HTR-8/SVneo (cell line): ENCODE measurements at regions not wholly inside any gene's neighbourhood (a gene's known extent, or its start where the extent isn't known, plus 50 kb on each side); places are given as distances from the start of the nearest gene placed in this dataset.

ENCODE experiments used
- DNase-seq: peaks from one replicate; pipeline ENCODE4 v3.0.0; 2011; ENCODE audit warnings: low spot score, mixed read lengths; ENCODE audit not compliant: insufficient read length
- FAIRE-seq: peaks from 2 replicates; lab custom pipeline; 2011; peaks lifted over from hg19 to GRCh38; lab: Jason Lieb, UNC

- no peak for DNase-seq
- FAIRE-seq = no peak
These were observed 52.3 kb upstream of the MGAT5 start for GRCh38 chr2:134201533-134201932.

GRCh38 chr2:134202371-134202770 lies 51.5 kb upstream of the MGAT5 start:
- no peak for FAIRE-seq
- no peak for DNase-seq

DNA sequence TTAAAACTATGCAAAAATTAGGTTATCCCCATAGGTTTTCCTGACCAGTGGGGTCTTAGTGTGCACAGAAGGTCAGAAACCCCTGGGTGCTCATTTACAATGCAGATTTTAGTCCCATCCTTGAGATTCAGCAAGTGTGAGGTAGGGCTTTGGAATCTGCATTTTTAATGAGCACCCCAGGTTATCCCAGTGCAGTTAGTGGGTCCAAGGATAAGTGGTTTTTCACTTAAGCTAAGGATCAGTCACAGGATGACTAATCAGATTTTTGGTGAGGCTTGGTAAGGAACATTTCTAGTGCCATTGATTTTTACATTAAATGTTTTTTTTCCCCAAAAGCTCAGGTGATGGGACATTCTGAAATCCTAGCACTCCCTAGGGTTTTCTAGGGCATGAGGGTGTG lies 50.7 kb upstream of the MGAT5 start:
- no peak for FAIRE-seq

More for the DNA sequence above, 50.7 kb upstream of the MGAT5 start:
- DNase-seq = no peak
